Effector memory CD4-positive, alpha-beta T cell (primary cell): ENCODE measurements at regions not wholly inside any gene's neighbourhood (a gene's known extent, or its start where the extent isn't known, plus 50 kb on each side); places are given as distances from the start of the nearest gene placed in this dataset.

Experiments
- DNase-seq, 3 donors: peaks; one replicate each; pipeline ENCODE4 v3.0.0-alpha.2; 2020
- H3K27ac ChIP-seq: 2 replicates; pipeline ENCODE4 v1.7.0; 2013; ENCODE audit warnings: mild to moderate bottlenecking, low read length, moderate library complexity; ENCODE audit not compliant: insufficient read depth, poor library complexity, severe bottlenecking
- H3K27me3 ChIP-seq: replicated peaks from 2 replicates; pipeline ENCODE4 v1.7.0; 2013; ENCODE audit warnings: mild to moderate bottlenecking, low read length; ENCODE audit not compliant: insufficient read depth, control insufficient read depth, poor library complexity, severe bottlenecking
- H3K36me3 ChIP-seq: 2 replicates; pipeline ENCODE4 v1.7.0; 2013; ENCODE audit warnings: mild to moderate bottlenecking, low read length, moderate library complexity; ENCODE audit not compliant: control insufficient read depth, insufficient read depth
- H3K4me1 ChIP-seq: 2 replicates; pipeline ENCODE4 v1.7.0; 2013; ENCODE audit warnings: low read length, mild to moderate bottlenecking; ENCODE audit not compliant: control insufficient read depth, insufficient read depth, poor library complexity, severe bottlenecking
- H3K4me3 ChIP-seq: 2 replicates; pipeline ENCODE4 v1.7.0; 2013; ENCODE audit warnings: low read length, low read depth, mild to moderate bottlenecking; ENCODE audit not compliant: insufficient read depth, poor library complexity, severe bottlenecking
- H3K9me3 ChIP-seq: 2 replicates; pipeline ENCODE4 v1.7.0; 2013; ENCODE audit warnings: mild to moderate bottlenecking, low read length, moderate library complexity; ENCODE audit not compliant: control insufficient read depth

GRCh38 chr1:187641907-187642306 lies 813.2 kb downstream of the PLA2G4A start:
- no peak for DNase-seq
- no peaks in the 10 kb centered on the region for H3K4me1 ChIP-seq
- H3K36me3 ChIP-seq, result no peaks in the 10 kb centered on the region
- H3K27me3 ChIP-seq, result no peaks in the 10 kb centered on the region
- H3K9me3 ChIP-seq, result peaks cover 3% of the 10 kb centered on the region
- H3K4me3 ChIP-seq, result no peak overlapping the region
- H3K27ac ChIP-seq, result no peak overlapping the region

- Histone ChIP-seq H3K27me3 (no peaks in the 10 kb centered on the region), H3K36me3 (no peaks in the 10 kb centered on the region), H3K27ac (no peak overlapping the region), H3K4me1 (no peaks in the 10 kb centered on the region), H3K9me3 (no peaks in the 10 kb centered on the region), H3K4me3 (no peak overlapping the region)
- no peak for DNase-seq
Measured at GRCh38 chr1:187645651-187646050, 816.9 kb downstream of the PLA2G4A start.

- Histone ChIP-seq H3K9me3 (no peaks in the 10 kb centered on the region), H3K4me1 (no peaks in the 10 kb centered on the region), H3K4me3 (no peak overlapping the region), H3K27me3 (no peaks in the 10 kb centered on the region), H3K36me3 (no peaks in the 10 kb centered on the region), H3K27ac (no peak overlapping the region)
- no peak for DNase-seq
Measured at GRCh38 chr1:187646536-187647107, 817.9 kb downstream of the PLA2G4A start.

- DNase-seq, result no peak
- no peaks in the 10 kb centered on the region for H3K36me3 ChIP-seq
- H3K27ac ChIP-seq, result no peak overlapping the region
- H3K4me3 ChIP-seq, result no peak overlapping the region
- no peaks in the 10 kb centered on the region for H3K9me3 ChIP-seq
- H3K27me3 ChIP-seq, result no peaks in the 10 kb centered on the region
- H3K4me1 ChIP-seq, result no peaks in the 10 kb centered on the region
Measured at GRCh38 chr1:187648091-187648490, 819.3 kb downstream of the PLA2G4A start.

GRCh38 chr1:187654635-187655034 lies 825.9 kb downstream of the PLA2G4A start:
- DNase-seq, result no peak
- Histone ChIP-seq H3K36me3 (no peaks in the 10 kb centered on the region), H3K27me3 (no peaks in the 10 kb centered on the region), H3K4me1 (no peaks in the 10 kb centered on the region), H3K9me3 (no peaks in the 10 kb centered on the region), H3K27ac (no peak overlapping the region), H3K4me3 (no peak overlapping the region)

GRCh38 chr1:187655104-187655503 lies 826.4 kb downstream of the PLA2G4A start:
- H3K36me3 ChIP-seq, result no peaks in the 10 kb centered on the region
- no peaks in the 10 kb centered on the region for H3K9me3 ChIP-seq
- no peaks in the 10 kb centered on the region for H3K27me3 ChIP-seq
- no peak for DNase-seq
- H3K27ac ChIP-seq, result no peak overlapping the region
- H3K4me1 ChIP-seq, result no peaks in the 10 kb centered on the region
- no peak overlapping the region for H3K4me3 ChIP-seq

GRCh38 chr1:187665483-187665882 lies 836.7 kb downstream of the PLA2G4A start:
- H3K4me1 ChIP-seq, result no peaks in the 10 kb centered on the region
- no peaks in the 10 kb centered on the region for H3K36me3 ChIP-seq
- no peak overlapping the region for H3K27ac ChIP-seq
- H3K9me3 ChIP-seq, result no peaks in the 10 kb centered on the region
- DNase-seq, result no peak
- H3K27me3 ChIP-seq, result no peaks in the 10 kb centered on the region
- no peak overlapping the region for H3K4me3 ChIP-seq

GRCh38 chr1:187680823-187681222 lies 852.1 kb downstream of the PLA2G4A start:
- Histone ChIP-seq H3K4me3 (no peak overlapping the region), H3K9me3 (no peaks in the 10 kb centered on the region), H3K27me3 (no peaks in the 10 kb centered on the region), H3K27ac (no peak overlapping the region), H3K36me3 (no peaks in the 10 kb centered on the region), H3K4me1 (no peaks in the 10 kb centered on the region)
- DNase-seq, result no peak

- H3K4me1 ChIP-seq, result no peaks in the 10 kb centered on the region
- no peaks in the 10 kb centered on the region for H3K9me3 ChIP-seq
- H3K27me3 ChIP-seq, result no peaks in the 10 kb centered on the region
- H3K36me3 ChIP-seq, result no peaks in the 10 kb centered on the region
- H3K4me3 ChIP-seq, result no peak overlapping the region
- DNase-seq, result no peak
- H3K27ac ChIP-seq, result no peak overlapping the region
Measured at GRCh38 chr1:187682112-187682511, 853.4 kb downstream of the PLA2G4A start.

- Histone ChIP-seq H3K27ac (no peak overlapping the region), H3K4me1 (no peaks in the 10 kb centered on the region), H3K36me3 (no peaks in the 10 kb centered on the region), H3K9me3 (no peaks in the 10 kb centered on the region), H3K4me3 (no peak overlapping the region), H3K27me3 (no peaks in the 10 kb centered on the region)
- DNase-seq, result no peak
Measured at GRCh38 chr1:187685333-187685732, 856.6 kb downstream of the PLA2G4A start.
